ENCODE measurements at regions not wholly inside any gene's neighbourhood (a gene's known extent, or its start where the extent isn't known, plus 50 kb on each side); places are given as distances from the start of the nearest gene placed in this dataset.

GRCh38 chr3:34361921-34362320 is 563.5 kb downstream of the PDCD6IP start:
- TF ChIP-seq, protein P1, sequence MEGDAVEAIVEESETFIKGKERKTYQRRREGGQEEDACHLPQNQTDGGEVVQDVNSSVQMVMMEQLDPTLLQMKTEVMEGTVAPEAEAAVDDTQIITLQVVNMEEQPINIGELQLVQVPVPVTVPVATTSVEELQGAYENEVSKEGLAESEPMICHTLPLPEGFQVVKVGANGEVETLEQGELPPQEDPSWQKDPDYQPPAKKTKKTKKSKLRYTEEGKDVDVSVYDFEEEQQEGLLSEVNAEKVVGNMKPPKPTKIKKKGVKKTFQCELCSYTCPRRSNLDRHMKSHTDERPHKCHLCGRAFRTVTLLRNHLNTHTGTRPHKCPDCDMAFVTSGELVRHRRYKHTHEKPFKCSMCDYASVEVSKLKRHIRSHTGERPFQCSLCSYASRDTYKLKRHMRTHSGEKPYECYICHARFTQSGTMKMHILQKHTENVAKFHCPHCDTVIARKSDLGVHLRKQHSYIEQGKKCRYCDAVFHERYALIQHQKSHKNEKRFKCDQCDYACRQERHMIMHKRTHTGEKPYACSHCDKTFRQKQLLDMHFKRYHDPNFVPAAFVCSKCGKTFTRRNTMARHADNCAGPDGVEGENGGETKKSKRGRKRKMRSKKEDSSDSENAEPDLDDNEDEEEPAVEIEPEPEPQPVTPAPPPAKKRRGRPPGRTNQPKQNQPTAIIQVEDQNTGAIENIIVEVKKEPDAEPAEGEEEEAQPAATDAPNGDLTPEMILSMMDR (conservative IDR thresholded peaks at IDR 0.05; ENCODE audit: low read depth in 2 of 2) = no peak
- TF ChIP-seq ZNF462 (CRISPR knock-in tag; IDR thresholded peaks at IDR 0.05) = no peak
- TF ChIP-seq EZH2phosphoT487 (IDR thresholded peaks at IDR 0.05; ENCODE audit: unreplicated experiment) = no peak
- TF ChIP-seq, protein P2, sequence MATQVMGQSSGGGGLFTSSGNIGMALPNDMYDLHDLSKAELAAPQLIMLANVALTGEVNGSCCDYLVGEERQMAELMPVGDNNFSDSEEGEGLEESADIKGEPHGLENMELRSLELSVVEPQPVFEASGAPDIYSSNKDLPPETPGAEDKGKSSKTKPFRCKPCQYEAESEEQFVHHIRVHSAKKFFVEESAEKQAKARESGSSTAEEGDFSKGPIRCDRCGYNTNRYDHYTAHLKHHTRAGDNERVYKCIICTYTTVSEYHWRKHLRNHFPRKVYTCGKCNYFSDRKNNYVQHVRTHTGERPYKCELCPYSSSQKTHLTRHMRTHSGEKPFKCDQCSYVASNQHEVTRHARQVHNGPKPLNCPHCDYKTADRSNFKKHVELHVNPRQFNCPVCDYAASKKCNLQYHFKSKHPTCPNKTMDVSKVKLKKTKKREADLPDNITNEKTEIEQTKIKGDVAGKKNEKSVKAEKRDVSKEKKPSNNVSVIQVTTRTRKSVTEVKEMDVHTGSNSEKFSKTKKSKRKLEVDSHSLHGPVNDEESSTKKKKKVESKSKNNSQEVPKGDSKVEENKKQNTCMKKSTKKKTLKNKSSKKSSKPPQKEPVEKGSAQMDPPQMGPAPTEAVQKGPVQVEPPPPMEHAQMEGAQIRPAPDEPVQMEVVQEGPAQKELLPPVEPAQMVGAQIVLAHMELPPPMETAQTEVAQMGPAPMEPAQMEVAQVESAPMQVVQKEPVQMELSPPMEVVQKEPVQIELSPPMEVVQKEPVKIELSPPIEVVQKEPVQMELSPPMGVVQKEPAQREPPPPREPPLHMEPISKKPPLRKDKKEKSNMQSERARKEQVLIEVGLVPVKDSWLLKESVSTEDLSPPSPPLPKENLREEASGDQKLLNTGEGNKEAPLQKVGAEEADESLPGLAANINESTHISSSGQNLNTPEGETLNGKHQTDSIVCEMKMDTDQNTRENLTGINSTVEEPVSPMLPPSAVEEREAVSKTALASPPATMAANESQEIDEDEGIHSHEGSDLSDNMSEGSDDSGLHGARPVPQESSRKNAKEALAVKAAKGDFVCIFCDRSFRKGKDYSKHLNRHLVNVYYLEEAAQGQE (IDR thresholded peaks at IDR 0.05; ENCODE audit: unreplicated experiment) = no peak
- TF ChIP-seq POLR2AphosphoS5 (IDR thresholded peaks at IDR 0.05; ENCODE audit: low read depth) = no peak
- TF ChIP-seq JUNB (IDR thresholded peaks at IDR 0.05; ENCODE audit: unreplicated experiment) = no peak
- no peak for TF ChIP-seq EZH2 (IDR thresholded peaks at IDR 0.05; ENCODE audit: low read depth, unreplicated experiment)
- TF ChIP-seq ZNF114 (CRISPR knock-in tag; IDR thresholded peaks at IDR 0.05) = no peak
- no peak for TF ChIP-seq NANOG (IDR thresholded peaks at IDR 0.05; ENCODE audit: borderline replicate concordance)
- TF ChIP-seq CREB1 (CRISPR knock-in tag; IDR thresholded peaks at IDR 0.05; ENCODE audit: low read depth) = no peak
- TF ChIP-seq, protein P3, sequence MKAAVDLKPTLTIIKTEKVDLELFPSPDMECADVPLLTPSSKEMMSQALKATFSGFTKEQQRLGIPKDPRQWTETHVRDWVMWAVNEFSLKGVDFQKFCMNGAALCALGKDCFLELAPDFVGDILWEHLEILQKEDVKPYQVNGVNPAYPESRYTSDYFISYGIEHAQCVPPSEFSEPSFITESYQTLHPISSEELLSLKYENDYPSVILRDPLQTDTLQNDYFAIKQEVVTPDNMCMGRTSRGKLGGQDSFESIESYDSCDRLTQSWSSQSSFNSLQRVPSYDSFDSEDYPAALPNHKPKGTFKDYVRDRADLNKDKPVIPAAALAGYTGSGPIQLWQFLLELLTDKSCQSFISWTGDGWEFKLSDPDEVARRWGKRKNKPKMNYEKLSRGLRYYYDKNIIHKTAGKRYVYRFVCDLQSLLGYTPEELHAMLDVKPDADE (IDR thresholded peaks at IDR 0.05) = no peak
- no peak for TF ChIP-seq ZNF331 (CRISPR knock-in tag; IDR thresholded peaks at IDR 0.05; ENCODE audit: low read depth)
- no peak for TF ChIP-seq STAT1 (IDR thresholded peaks at IDR 0.05; ENCODE audit: unreplicated experiment)

Measured in GM23338 (cell line).